ENCODE measurements at regions not wholly inside any gene's neighbourhood (a gene's known extent, or its start where the extent isn't known, plus 50 kb on each side); places are given as distances from the start of the nearest gene placed in this dataset.

DNA sequence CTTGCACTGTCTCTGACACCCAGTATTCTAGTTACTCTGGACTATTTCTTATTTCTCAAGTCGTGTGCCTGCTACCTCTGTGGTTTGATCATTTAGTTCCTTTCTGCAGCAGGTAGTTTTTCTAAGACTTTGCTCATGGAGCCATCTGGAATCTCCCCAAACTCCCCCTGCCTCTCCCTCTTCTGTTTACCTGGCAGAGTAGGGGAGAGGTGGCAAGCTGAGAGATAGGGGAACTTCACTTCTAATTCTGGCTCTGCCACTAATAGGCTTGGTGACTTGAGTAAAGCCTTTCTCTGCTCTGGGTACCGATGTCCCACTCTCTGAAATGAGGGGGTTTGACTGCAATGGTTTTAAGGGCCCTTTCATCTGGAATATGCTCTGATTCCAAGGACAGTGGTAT, 141.3 kb downstream of the CPEB2 start:
- TF ChIP-seq CTCF (IDR thresholded peaks at IDR 0.05 in 4 of 5, conservative IDR thresholded peaks at IDR 0.05 in 1 of 5) (no peak), POLR2A (IDR thresholded peaks at IDR 0.05) (no peak)

Data from gastrocnemius medialis (tissue), 4 donors.